ENCODE measurements at regions not wholly inside any gene's neighbourhood (a gene's known extent, or its start where the extent isn't known, plus 50 kb on each side); places are given as distances from the start of the nearest gene placed in this dataset.

GRCh38 chr10:129126982-129127381 lies 340.1 kb upstream of the MGMT start:
- TF ChIP-seq CTCF (IDR thresholded peaks at IDR 0.05; ENCODE audit: low read depth, low read length, poor library complexity, severe bottlenecking) (no peak), EZH2phosphoT487 (IDR thresholded peaks at IDR 0.05; ENCODE audit: borderline replicate concordance, low read length) (no peak)

Measured in DOHH2 (cell line).